GM12874 (cell line): ENCODE measurements at regions not wholly inside any gene's neighbourhood (a gene's known extent, or its start where the extent isn't known, plus 50 kb on each side); places are given as distances from the start of the nearest gene placed in this dataset.

Source experiments
- CTCF ChIP-seq: IDR thresholded peaks from 2 replicates; pipeline ENCODE4 v1.5.1; 2011; ENCODE audit warnings: low read depth, mild to moderate bottlenecking, control low read depth, low read length, moderate library complexity; ENCODE audit not compliant: insufficient read depth

GRCh38 chr18:65347446-65347845 is 403.4 kb upstream of the CDH7 start:
- no peak for TF ChIP-seq CTCF

GRCh38 chr18:65346086-65346485 is 404.7 kb upstream of the CDH7 start:
- TF ChIP-seq CTCF, result no peak

- TF ChIP-seq CTCF, result no peak
Measured at GRCh38 chr18:65343571-65343970, 407.2 kb upstream of the CDH7 start.

- TF ChIP-seq CTCF, result no peak
Measured at GRCh38 chr18:65336411-65336810, 414.4 kb upstream of the CDH7 start.

GRCh38 chr18:65329010-65329409 is 421.8 kb upstream of the CDH7 start:
- no peak for TF ChIP-seq CTCF

GRCh38 chr18:65326805-65327204 is 424.0 kb upstream of the CDH7 start:
- no peak for TF ChIP-seq CTCF

GRCh38 chr18:65322895-65323294 is 427.9 kb upstream of the CDH7 start:
- TF ChIP-seq CTCF, result no peak

- TF ChIP-seq CTCF, result no peak
Measured at GRCh38 chr18:65298422-65298821, 452.4 kb upstream of the CDH7 start.
